ENCODE measurements at regions not wholly inside any gene's neighbourhood (a gene's known extent, or its start where the extent isn't known, plus 50 kb on each side); places are given as distances from the start of the nearest gene placed in this dataset.

DNA sequence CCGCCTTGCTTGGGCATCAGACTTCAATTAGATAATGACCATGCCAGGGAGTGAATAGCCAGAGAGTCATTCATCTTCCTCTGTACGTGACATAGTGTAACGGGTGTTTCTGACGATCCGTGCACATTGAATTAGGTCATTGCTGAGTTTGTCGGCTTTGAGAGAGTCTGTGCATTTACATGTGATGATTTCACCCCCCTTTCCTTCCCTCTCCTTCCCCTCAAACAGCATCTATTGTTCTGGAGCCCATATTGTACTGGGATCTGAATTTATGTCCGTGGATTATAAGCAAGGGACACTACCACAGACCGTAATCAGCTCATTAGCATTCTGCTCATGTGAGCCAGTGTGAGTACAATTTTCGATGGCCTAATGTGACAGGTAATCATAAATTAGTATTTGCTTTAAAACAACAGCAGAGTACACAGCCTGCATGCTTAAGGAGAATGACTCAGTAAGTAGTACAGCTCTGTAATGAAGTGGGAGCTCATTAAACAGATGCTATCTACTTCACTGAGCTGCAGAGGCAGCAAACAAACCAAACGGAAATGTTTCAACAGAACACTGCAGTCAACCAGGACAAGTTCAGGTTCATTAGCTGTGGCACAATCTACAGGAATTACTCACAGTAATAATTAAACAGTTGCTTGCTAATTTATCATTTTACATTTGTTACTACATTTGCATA, 302.1 kb downstream of the CSNK1G3 start:
- TF ChIP-seq, protein P1, sequence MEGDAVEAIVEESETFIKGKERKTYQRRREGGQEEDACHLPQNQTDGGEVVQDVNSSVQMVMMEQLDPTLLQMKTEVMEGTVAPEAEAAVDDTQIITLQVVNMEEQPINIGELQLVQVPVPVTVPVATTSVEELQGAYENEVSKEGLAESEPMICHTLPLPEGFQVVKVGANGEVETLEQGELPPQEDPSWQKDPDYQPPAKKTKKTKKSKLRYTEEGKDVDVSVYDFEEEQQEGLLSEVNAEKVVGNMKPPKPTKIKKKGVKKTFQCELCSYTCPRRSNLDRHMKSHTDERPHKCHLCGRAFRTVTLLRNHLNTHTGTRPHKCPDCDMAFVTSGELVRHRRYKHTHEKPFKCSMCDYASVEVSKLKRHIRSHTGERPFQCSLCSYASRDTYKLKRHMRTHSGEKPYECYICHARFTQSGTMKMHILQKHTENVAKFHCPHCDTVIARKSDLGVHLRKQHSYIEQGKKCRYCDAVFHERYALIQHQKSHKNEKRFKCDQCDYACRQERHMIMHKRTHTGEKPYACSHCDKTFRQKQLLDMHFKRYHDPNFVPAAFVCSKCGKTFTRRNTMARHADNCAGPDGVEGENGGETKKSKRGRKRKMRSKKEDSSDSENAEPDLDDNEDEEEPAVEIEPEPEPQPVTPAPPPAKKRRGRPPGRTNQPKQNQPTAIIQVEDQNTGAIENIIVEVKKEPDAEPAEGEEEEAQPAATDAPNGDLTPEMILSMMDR (IDR thresholded peaks at IDR 0.05), result no peak
- Mint-ChIP-seq H3K9me3 (no peaks in the 10 kb centered on the region), H3K4me3 (no peak overlapping the region), H3K27me3 (ENCODE audit: low read depth in 3 of 3) (no peaks in the 10 kb centered on the region), H3K4me1 (peaks cover 3% of the 10 kb centered on the region), H3K36me3 (no peaks in the 10 kb centered on the region), H3K27ac (no peak overlapping the region)
- Histone ChIP-seq H3K4me2 (replicated peaks; ENCODE audit: extremely low read depth, low read length, poor library complexity, severe bottlenecking) (no peak overlapping the region), H3K4me1 (ENCODE audit: control insufficient read depth in 1 of 2, insufficient read depth in 2 of 2, low read length in 2 of 2) (no peaks in the 10 kb centered on the region), H3K4me3 (replicated peaks in 1 of 3; ENCODE audit: low read depth in 2 of 3, low read length in 3 of 3) (no peak overlapping the region), H3K36me3 (replicated peaks in 1 of 2; ENCODE audit: control insufficient read depth in 1 of 2, insufficient read depth in 2 of 2, low read length in 2 of 2) (no peaks in the 10 kb centered on the region), H3K27me3 (ENCODE audit: control insufficient read depth in 2 of 2, insufficient read depth in 2 of 2, low read length in 2 of 2) (no peaks in the 10 kb centered on the region), H3K79me2 (ENCODE audit: insufficient read depth, low read length) (no peaks in the 10 kb centered on the region), H2AFZ (ENCODE audit: insufficient read depth, low read depth, low read length, poor library complexity, severe bottlenecking) (no peak overlapping the region), H4K20me1 (ENCODE audit: insufficient read depth, low read length) (no peaks in the 10 kb centered on the region), H3K9ac (ENCODE audit: insufficient read depth, low read length, poor library complexity, severe bottlenecking) (no peak overlapping the region), H3K9me3 (replicated peaks in 1 of 2; ENCODE audit: control insufficient read depth in 1 of 2, insufficient read depth in 1 of 2, low read length in 2 of 2) (no peaks in the 10 kb centered on the region), H3K27ac (ENCODE audit: low read depth in 1 of 2, low read length in 2 of 2) (no peak overlapping the region)
- intact Hi-C loops (cut with micrococcal nuclease), result no loop called here
- WGBS (ENCODE audit: insufficient coverage), result 54% methylated on average over 4 of the region's 10 CpGs
- DNase-seq, result no peak

- no peaks in the 10 kb centered on the region for H3K79me2 ChIP-seq (ENCODE audit: insufficient read depth, low read length)
- H3K27ac ChIP-seq (ENCODE audit: low read depth in 1 of 2, low read length in 2 of 2), result no peak overlapping the region
- H3K4me2 ChIP-seq (replicated peaks; ENCODE audit: extremely low read depth, low read length, poor library complexity, severe bottlenecking), result no peak overlapping the region
- H3K27ac Mint-ChIP-seq, result no peak overlapping the region
- no peaks in the 10 kb centered on the region for H3K36me3 ChIP-seq (replicated peaks in 1 of 2; ENCODE audit: control insufficient read depth in 1 of 2, insufficient read depth in 2 of 2, low read length in 2 of 2)
- no peak overlapping the region for H2AFZ ChIP-seq (ENCODE audit: insufficient read depth, low read depth, low read length, poor library complexity, severe bottlenecking)
- H4K20me1 ChIP-seq (ENCODE audit: insufficient read depth, low read length), result no peaks in the 10 kb centered on the region
- peaks cover 3% of the 10 kb centered on the region for H3K4me1 Mint-ChIP-seq
- no peaks in the 10 kb centered on the region for H3K27me3 Mint-ChIP-seq (ENCODE audit: low read depth in 3 of 3)
- H3K9me3 Mint-ChIP-seq, result no peaks in the 10 kb centered on the region
- no peak overlapping the region for H3K9ac ChIP-seq (ENCODE audit: insufficient read depth, low read length, poor library complexity, severe bottlenecking)
- TF ChIP-seq, protein P1 (IDR thresholded peaks at IDR 0.05), result no peak
- WGBS (ENCODE audit: insufficient coverage), result 71% methylated on average over 1 of the region's 3 CpGs
- DNase-seq, result no peak
- intact Hi-C loops (cut with micrococcal nuclease), result no loop called here
- H3K4me3 Mint-ChIP-seq, result no peak overlapping the region
- no peak overlapping the region for H3K4me3 ChIP-seq (replicated peaks in 1 of 3; ENCODE audit: low read depth in 2 of 3, low read length in 3 of 3)
- no peaks in the 10 kb centered on the region for H3K27me3 ChIP-seq (ENCODE audit: control insufficient read depth in 2 of 2, insufficient read depth in 2 of 2, low read length in 2 of 2)
- H3K4me1 ChIP-seq (ENCODE audit: control insufficient read depth in 1 of 2, insufficient read depth in 2 of 2, low read length in 2 of 2), result no peaks in the 10 kb centered on the region
- H3K9me3 ChIP-seq (replicated peaks in 1 of 2; ENCODE audit: control insufficient read depth in 1 of 2, insufficient read depth in 1 of 2, low read length in 2 of 2), result no peaks in the 10 kb centered on the region
- no peaks in the 10 kb centered on the region for H3K36me3 Mint-ChIP-seq
Observed at GRCh38 chr5:123813264-123813663, 301.3 kb downstream of the CSNK1G3 start.

Measured in CD14-positive monocyte (primary cell).